ACC112 (cell line): ENCODE measurements at regions not wholly inside any gene's neighbourhood (a gene's known extent, or its start where the extent isn't known, plus 50 kb on each side); places are given as distances from the start of the nearest gene placed in this dataset.
"Not testable (repeated sequence)": the region's sequence is repeated elsewhere in the genome, so short reads cannot be mapped to it uniquely, and the experiment has no call there.

Experiments
- H2AFZ ChIP-seq: fragments of 200-600 bp; sonication (generic); one replicate; pipeline ENCODE4 v1.6.0; 2017; ENCODE audit warnings: antibody characterized with exemption, low read length; ENCODE audit not compliant: unreplicated experiment
- H3K27ac ChIP-seq: fragments of 200-600 bp; sonication (generic); 2 replicates; pipeline ENCODE4 v1.5.1; 2014; ENCODE audit warnings: low read depth, mild to moderate bottlenecking, antibody characterized with exemption, low read length, moderate library complexity
- H3K27me3 ChIP-seq: fragments of 200-600 bp; sonication (generic); 2 replicates; pipeline ENCODE4 v1.6.1; 2014; ENCODE audit warnings: mild to moderate bottlenecking, antibody characterized with exemption, low read length, moderate library complexity, mixed read lengths; ENCODE audit not compliant: insufficient read depth
- H3K36me3 ChIP-seq: fragments of 200-600 bp; sonication (generic); 2 replicates; pipeline ENCODE4 v1.6.1; 2016; ENCODE audit warnings: mild to moderate bottlenecking, antibody characterized with exemption, low read length, moderate library complexity, mixed read lengths; ENCODE audit not compliant: insufficient read depth
- H3K4me1 ChIP-seq: fragments of 200-600 bp; sonication (generic); one replicate; pipeline ENCODE4 v1.6.1; 2016; ENCODE audit warnings: low read length, mixed read lengths; ENCODE audit not compliant: insufficient read depth, unreplicated experiment, control insufficient read depth
- H3K4me3 ChIP-seq: fragments of 200-600 bp; sonication (generic); 2 replicates; pipeline ENCODE4 v1.5.1; 2014; ENCODE audit warnings: mild to moderate bottlenecking, low read depth, low read length
- H3K79me2 ChIP-seq: fragments of 200-600 bp; sonication (generic); one replicate; pipeline ENCODE4 v1.6.0; 2016; ENCODE audit warnings: low read length; ENCODE audit not compliant: control insufficient read depth, unreplicated experiment, insufficient read depth

DNA sequence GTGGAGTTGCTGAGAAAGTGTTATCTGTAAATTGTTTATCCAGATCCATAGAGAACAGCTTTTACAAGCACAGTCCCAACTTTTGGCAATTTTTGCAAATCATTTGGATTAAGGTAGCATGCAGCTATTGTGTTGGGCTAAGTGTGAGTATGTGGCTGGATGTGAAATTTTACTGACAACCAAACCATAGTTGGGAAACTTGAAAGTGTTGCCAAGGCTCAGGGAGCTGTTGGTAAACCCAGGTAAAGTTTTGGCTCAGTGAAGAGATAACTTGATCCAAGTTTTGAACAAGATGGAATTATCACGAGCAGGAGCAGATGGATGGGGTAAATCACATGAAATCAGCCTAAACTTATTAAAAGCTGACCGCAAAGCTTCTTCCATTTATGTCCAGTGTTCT is 90.0 kb upstream of the HES1 start:
- H3K79me2 ChIP-seq, result no peaks in the 10 kb centered on the region
- H3K36me3 ChIP-seq, result no peaks in the 10 kb centered on the region
- H2AFZ ChIP-seq, result no peak overlapping the region
- H3K27me3 ChIP-seq, result no peaks in the 10 kb centered on the region
- no peak overlapping the region for H3K4me3 ChIP-seq
- H3K27ac ChIP-seq, result no peak overlapping the region
- peaks cover 15% of the 10 kb centered on the region for H3K4me1 ChIP-seq

DNA sequence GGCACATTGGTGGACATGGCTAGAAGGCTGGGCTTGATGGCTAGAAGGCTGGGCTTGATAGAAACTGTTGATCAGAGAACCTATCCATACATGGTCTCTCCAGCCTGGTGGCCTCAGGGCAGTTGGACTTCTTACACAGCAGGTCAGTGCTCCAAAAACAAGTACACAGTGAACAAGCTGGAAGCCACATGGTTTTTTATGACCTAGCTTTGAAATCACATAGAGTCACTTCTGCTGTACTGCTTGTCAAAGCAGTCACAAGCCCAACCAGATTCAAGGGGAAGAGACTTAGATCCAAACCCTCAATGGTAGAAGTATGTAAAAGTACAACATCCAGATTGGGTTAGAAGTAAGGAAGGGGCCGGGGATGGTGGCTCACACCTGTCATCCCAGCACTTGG is 89.4 kb upstream of the HES1 start:
- peaks cover 15% of the 10 kb centered on the region for H3K4me1 ChIP-seq
- no peaks in the 10 kb centered on the region for H3K27me3 ChIP-seq
- H3K36me3 ChIP-seq, result no peaks in the 10 kb centered on the region; the same call in 1 of the 2 replicates
- H3K4me3 ChIP-seq, result no peak overlapping the region
- no peaks in the 10 kb centered on the region for H3K79me2 ChIP-seq
- no peak overlapping the region for H2AFZ ChIP-seq
- H3K27ac ChIP-seq, result no peak overlapping the region

DNA sequence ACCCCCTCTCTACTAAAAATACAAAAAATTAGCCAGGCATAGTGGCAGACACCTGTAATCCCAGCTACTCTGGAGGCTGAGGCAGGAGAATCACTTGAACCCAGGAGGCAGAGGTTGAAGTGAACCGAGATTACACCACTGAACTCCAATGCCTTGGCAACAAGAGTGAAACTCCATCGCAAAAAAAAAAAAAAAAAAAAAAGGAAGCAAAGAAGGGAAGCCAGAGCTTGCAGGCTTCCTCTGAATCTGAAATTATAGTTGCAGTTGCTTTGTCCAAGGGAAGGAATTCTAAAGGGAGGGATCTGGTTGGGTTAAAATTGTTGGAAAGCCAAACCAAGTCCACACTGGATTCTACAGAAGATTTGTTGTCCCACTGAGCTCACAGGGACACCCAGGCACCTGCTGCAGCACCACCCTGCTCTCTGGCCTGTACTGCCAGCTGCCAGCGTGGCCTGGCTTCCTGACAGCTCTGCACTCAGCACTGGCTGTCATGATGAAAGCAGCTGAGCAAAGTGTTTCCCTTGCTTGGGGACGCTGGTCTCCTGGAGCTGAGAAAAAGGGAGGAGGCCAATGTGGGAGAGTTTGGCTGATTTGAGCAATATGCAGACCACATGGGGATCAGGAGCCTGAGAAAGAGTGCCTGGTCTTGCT is 88.8 kb upstream of the HES1 start:
- Histone ChIP-seq H3K79me2 (no peaks in the 10 kb centered on the region), H2AFZ (no peak overlapping the region), H3K4me3 (no peak overlapping the region), H3K36me3 (no peaks in the 10 kb centered on the region; the same call in 1 of the 2 replicates), H3K4me1 (peaks cover 15% of the 10 kb centered on the region), H3K27me3 (no peaks in the 10 kb centered on the region), H3K27ac (no peak overlapping the region)

DNA sequence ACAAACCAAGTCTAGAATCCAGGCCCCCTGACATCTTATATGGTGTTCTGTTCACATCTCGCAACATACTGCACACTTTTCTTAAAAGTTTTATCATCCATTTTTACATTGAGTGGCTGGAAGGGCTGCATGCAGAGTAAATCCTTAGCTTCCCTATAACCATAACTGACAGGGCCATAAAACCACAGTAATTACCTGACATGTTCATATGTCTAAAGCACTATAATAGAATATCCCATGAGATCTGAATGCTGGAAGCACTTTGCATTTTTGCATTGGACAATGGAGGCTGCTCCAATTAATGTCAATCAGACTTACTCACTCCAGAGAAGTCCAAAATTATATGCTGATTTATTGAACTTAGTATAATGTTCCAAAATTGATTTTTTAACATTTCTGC is 86.6 kb upstream of the HES1 start:
- Histone ChIP-seq H3K36me3 (no peaks in the 10 kb centered on the region; the same call in 1 of the 2 replicates), H3K4me3 (no peak overlapping the region), H2AFZ (no peak overlapping the region), H3K4me1 (no peaks in the 10 kb centered on the region), H3K79me2 (no peaks in the 10 kb centered on the region), H3K27me3 (no peaks in the 10 kb centered on the region), H3K27ac (no peak overlapping the region)

DNA sequence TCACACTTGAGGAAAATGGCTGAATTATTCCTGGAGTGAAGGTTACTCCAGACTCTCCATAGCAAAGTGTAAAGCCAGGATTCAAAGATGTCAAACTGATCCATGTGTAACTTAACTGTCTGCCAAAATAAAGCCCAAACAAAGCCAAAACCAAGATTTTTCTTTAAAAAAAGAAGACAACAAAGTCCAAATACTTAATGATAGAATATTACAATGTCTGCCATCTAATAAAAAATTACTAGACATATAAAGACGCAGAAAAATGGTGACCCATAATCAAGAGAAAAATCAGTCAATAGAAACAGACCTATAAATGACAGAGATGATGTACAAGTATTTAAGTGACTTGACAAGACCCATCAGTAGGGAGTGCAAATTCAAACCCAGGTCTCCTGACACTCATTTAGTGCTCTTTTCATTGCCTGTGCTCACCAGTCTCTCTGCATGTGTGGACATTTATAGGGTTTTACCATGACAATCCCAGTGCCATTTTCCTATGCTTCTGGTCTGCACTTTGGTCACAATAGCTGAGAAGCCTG is 85.1 kb upstream of the HES1 start:
- no peak overlapping the region for H3K27ac ChIP-seq
- H2AFZ ChIP-seq, result no peak overlapping the region
- H3K27me3 ChIP-seq, result no peaks in the 10 kb centered on the region
- H3K4me1 ChIP-seq, result no peaks in the 10 kb centered on the region
- H3K36me3 ChIP-seq, result no peaks in the 10 kb centered on the region; the same call in 1 of the 2 replicates
- no peaks in the 10 kb centered on the region for H3K79me2 ChIP-seq
- H3K4me3 ChIP-seq, result no peak overlapping the region

DNA sequence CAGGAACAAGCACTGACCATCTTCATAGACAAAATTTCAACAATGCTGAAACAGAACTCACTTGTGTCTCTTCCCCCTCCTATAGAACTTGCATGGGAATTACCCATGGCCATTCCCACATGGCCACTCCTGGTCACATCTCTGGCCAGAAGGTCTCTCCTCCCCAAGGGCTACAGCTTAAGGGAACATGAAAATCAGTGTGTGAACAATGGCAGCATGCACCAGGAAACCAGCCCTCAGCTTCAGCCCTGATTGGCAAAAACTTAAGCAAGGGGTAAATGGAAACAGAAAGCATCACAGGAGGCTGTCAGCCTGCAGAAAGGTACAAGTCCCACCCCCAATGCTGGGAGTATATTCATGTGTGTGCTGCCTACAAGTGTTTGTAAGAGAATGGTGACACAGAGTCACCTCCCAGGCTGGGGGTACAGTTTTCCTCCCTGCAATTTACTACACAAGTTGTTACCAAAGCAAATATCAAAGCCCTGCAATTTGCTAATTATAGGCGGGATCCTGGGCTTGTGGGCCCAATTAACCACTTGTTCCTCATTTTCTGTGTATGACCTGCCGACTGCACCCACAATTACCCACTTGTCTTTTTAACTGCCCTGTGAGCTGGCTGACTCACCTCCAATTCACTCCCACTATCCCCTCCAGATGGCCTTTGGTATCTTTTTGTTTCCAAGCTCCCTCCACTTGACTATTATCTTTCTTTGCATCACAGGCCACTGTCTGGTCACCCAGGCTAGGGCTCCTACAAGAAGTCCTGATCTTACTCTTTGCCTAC is 84.4 kb upstream of the HES1 start:
- no peaks in the 10 kb centered on the region for H3K27me3 ChIP-seq
- no peak overlapping the region for H3K4me3 ChIP-seq
- H3K79me2 ChIP-seq, result no peaks in the 10 kb centered on the region
- no peak overlapping the region for H3K27ac ChIP-seq
- H3K4me1 ChIP-seq, result no peaks in the 10 kb centered on the region
- H3K36me3 ChIP-seq, result no peaks in the 10 kb centered on the region; the same call in 1 of the 2 replicates
- H2AFZ ChIP-seq, result no peak overlapping the region

DNA sequence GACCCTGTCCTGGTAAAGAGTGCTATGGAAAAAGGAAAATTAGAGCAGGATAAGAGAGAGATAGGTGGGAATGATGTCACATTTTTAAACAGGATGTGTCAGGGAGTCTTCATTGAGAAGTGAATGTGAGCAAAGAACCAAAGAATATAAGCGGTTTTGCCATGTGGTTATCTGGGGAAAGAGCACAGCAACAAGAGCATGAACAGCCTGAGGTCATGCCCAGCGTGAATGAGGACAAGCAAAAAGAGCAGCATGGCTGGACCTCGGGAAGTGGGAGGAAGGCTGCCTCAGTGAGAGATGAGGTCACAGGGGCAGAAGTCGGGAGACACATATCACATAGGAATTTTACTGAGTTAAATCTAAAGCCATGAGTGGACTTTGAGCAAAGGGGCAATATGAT is 82.8 kb upstream of the HES1 start:
- H3K27ac ChIP-seq, result no peak overlapping the region
- H3K36me3 ChIP-seq, result no peaks in the 10 kb centered on the region; the same call in 1 of the 2 replicates
- H3K79me2 ChIP-seq, result no peaks in the 10 kb centered on the region
- H3K27me3 ChIP-seq, result no peaks in the 10 kb centered on the region
- no peak overlapping the region for H3K4me3 ChIP-seq
- no peaks in the 10 kb centered on the region for H3K4me1 ChIP-seq
- no peak overlapping the region for H2AFZ ChIP-seq

DNA sequence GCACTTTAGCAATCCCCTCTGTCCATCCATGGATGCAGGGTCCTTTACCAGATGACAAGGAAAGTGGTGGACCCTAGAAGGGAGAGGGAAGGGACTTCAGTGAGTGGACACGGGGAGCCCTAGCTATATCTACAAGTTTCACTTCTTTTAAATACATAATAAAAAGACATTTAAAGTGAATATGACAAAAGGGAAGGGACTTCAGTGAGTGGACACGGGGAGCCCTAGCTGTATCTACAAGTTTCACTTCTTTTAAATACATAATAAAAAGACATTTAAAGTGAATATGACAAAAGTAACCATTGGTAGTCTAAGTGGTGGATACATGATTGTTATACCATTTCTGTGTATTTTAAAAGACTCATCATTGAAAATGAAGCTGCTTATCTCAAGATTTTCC is 81.9 kb upstream of the HES1 start:
- no peaks in the 10 kb centered on the region for H3K27me3 ChIP-seq
- no peaks in the 10 kb centered on the region for H3K4me1 ChIP-seq
- H2AFZ ChIP-seq, result no peak overlapping the region
- no peaks in the 10 kb centered on the region; the same call in 1 of the 2 replicates for H3K36me3 ChIP-seq
- no peaks in the 10 kb centered on the region for H3K79me2 ChIP-seq
- H3K27ac ChIP-seq, result no peak overlapping the region
- H3K4me3 ChIP-seq, result no peak overlapping the region

DNA sequence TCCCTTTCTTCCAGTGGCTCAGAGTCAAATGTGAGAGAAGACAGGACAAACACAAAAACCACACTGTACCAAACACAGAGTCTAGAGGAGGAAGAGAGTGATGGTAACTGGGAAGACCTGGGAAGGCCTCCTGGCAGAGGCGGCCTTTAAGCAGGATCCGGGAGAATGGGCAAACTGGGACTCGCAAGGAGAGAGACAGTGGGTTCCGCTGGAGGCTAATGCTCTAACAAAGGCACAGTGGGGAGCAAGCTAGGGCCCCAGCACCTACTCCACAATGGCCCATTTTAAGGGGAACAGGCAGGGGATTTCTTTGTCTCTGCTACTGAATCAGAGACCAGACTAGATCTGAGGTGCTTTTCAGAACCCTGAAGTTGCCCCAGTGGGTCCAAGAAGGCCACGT is 81.4 kb upstream of the HES1 start:
- Histone ChIP-seq H3K4me1 (no peaks in the 10 kb centered on the region), H3K79me2 (no peaks in the 10 kb centered on the region), H3K27ac (no peak overlapping the region), H3K27me3 (no peaks in the 10 kb centered on the region), H2AFZ (no peak overlapping the region), H3K36me3 (no peaks in the 10 kb centered on the region; the same call in 1 of the 2 replicates), H3K4me3 (no peak overlapping the region)

DNA sequence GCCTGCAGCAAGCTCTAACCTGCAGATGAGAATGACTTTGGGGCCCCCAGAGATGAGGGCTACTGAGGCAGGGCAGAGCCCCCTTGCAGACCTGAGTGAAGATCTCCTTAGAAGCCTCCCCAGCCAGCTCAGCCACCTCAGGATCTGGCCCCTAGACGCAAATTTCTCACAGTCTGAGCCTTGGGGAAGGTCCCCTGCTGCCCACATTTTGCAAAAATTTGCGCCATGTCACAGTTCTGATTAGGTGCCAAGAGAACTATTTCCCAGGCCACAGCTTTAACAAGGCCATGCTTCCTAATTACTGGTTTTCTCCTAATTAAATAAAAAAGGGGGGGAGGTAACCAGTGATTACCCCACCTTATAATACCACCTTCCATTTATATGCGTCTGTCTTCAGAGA is 81.0 kb upstream of the HES1 start:
- Histone ChIP-seq H3K79me2 (no peaks in the 10 kb centered on the region), H3K4me3 (no peak overlapping the region), H2AFZ (no peak overlapping the region), H3K27ac (no peak overlapping the region), H3K36me3 (no peaks in the 10 kb centered on the region; the same call in 1 of the 2 replicates), H3K4me1 (no peaks in the 10 kb centered on the region), H3K27me3 (no peaks in the 10 kb centered on the region)

DNA sequence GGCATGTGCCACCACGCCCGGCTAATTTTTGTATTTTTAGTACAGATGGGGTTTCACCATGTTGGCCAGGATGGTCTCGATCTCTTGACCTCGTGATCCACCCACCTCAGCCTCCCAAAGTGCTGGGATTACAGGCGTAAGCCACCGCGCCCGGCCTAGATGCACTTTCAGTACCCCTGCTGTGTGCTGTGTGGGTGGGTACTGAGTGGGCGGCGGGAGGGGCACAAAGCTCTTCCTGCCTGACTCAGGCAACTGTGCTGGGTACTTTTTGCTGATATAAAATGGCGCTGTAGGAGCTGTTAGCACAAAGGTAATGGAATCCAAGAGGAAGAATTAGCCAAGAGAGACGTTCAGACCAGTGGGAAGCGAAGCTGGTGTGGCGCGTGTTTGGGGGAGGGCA is 79.6 kb upstream of the HES1 start:
- not testable (repeated sequence) for H3K27ac ChIP-seq, H3K4me1 ChIP-seq, H3K27me3 ChIP-seq, H3K4me3 ChIP-seq, H3K36me3 ChIP-seq, H3K79me2 ChIP-seq, H2AFZ ChIP-seq
